ENCODE measurements at regions not wholly inside any gene's neighbourhood (a gene's known extent, or its start where the extent isn't known, plus 50 kb on each side); places are given as distances from the start of the nearest gene placed in this dataset.

- no peak for TF ChIP-seq MYC (IDR thresholded peaks at IDR 0.05; ENCODE audit: low read depth, low read length)
- TF ChIP-seq CTCF (IDR thresholded peaks at IDR 0.05; ENCODE audit: extremely low read depth in 1 of 2, insufficient read depth in 1 of 2, low read depth in 1 of 2, low read length in 2 of 2), result no peak
Observed at GRCh38 chr12:45536284-45536683, 193.2 kb upstream of the ARID2 start.

All from endothelial cell of umbilical vein (primary cell).